PC-3 (cell line): ENCODE measurements at regions not wholly inside any gene's neighbourhood (a gene's known extent, or its start where the extent isn't known, plus 50 kb on each side); places are given as distances from the start of the nearest gene placed in this dataset.

Experiments used
- ATAC-seq: fragments of 200-7000 bp; cut with Tn5 transposase; 2 replicates; pipeline ENCODE4 v1.9.1; 2020; ENCODE audit warnings: mild to moderate bottlenecking, moderate library complexity
- BruUV-seq: library from RNA; stranded (reverse); fragments of 400-500 nt; replicated peaks from 2 replicates; lab custom pipeline; 2021; lab: Mats Ljungman, UMichigan
- CTCF ChIA-PET: fragments of 300-600 bp; sonication (Branson Sonifier 250); formaldehyde crosslinking; loops from one replicate; lab custom pipeline; 2022; ENCODE audit warnings: antibody characterized with exemption; lab: Charles Lee
- POLR2A ChIA-PET: fragments of 300-600 bp; sonication (Branson Sonifier 250); formaldehyde crosslinking; loops from one replicate; lab custom pipeline; 2022; ENCODE audit warnings: antibody characterized with exemption; ENCODE audit not compliant: unreplicated experiment; lab: Charles Lee
- DNase-seq: peaks from one replicate; pipeline ENCODE4 v3.0.0-alpha.2; 2015
- H2AFZ ChIP-seq: fragments of 300-600 bp; sonication (generic); 2 replicates; pipeline ENCODE4 v1.6.0; 2016; ENCODE audit warnings: antibody characterized with exemption, low read length
- H3F3A ChIP-seq: fragments of 300-600 bp; sonication (generic); one replicate; pipeline ENCODE4 v1.6.0; 2017; ENCODE audit warnings: antibody characterized with exemption, low read length, control low read depth, mild to moderate bottlenecking; ENCODE audit not compliant: unreplicated experiment
- H3K27ac ChIP-seq: fragments of 300-600 bp; sonication (generic); 2 replicates; pipeline ENCODE4 v1.5.1; 2016; ENCODE audit warnings: mild to moderate bottlenecking, low read length
- H3K27me3 ChIP-seq: fragments of 300-600 bp; sonication (generic); 2 replicates; pipeline ENCODE4 v1.6.1; 2016; ENCODE audit warnings: low read length, mixed read lengths
- H3K36me3 ChIP-seq: fragments of 300-600 bp; sonication (generic); 2 replicates; pipeline ENCODE4 v1.6.1; 2016; ENCODE audit warnings: low read depth, mixed run types, low read length, mixed read lengths
- H3K4me1 ChIP-seq: fragments of 300-600 bp; sonication (generic); 2 replicates; pipeline ENCODE4 v1.5.1; 2016; ENCODE audit warnings: low read length; ENCODE audit not compliant: insufficient read depth
- H3K4me2 ChIP-seq: fragments of 300-600 bp; sonication (generic); 2 replicates; pipeline ENCODE4 v1.6.0; 2016; ENCODE audit warnings: low read length
- H3K4me3 ChIP-seq: fragments of 300-600 bp; sonication (generic); 2 replicates; pipeline ENCODE4 v1.5.1; 2016; ENCODE audit warnings: mild to moderate bottlenecking, low read length, mixed read lengths
- H3K79me2 ChIP-seq: fragments of 300-600 bp; sonication (generic); 2 replicates; pipeline ENCODE4 v1.6.1; 2017; ENCODE audit warnings: low read length, mixed read lengths
- H3K9ac ChIP-seq: fragments of 300-600 bp; sonication (generic); 2 replicates; pipeline ENCODE4 v1.6.0; 2016; ENCODE audit warnings: mild to moderate bottlenecking, low read length
- H3K9me2 ChIP-seq: fragments of 300-600 bp; sonication (generic); replicated peaks from 2 replicates; pipeline ENCODE4 v1.6.1; 2016; ENCODE audit warnings: mixed run types, low read length, mixed read lengths
- H3K9me3 ChIP-seq: fragments of 300-600 bp; sonication (generic); 2 replicates; pipeline ENCODE4 v1.6.1; 2016; ENCODE audit warnings: low read length, mixed read lengths
- H4K20me1 ChIP-seq: fragments of 300-600 bp; sonication (generic); 2 replicates; pipeline ENCODE4 v1.6.1; 2016; ENCODE audit warnings: low read length, mixed read lengths
- EZH2 ChIP-seq: fragments of 300-600 bp; sonication (generic); IDR thresholded peaks from one replicate; pipeline ENCODE4 v1.6.1; 2017; ENCODE audit warnings: antibody characterized with exemption, mild to moderate bottlenecking, low read length; ENCODE audit not compliant: unreplicated experiment
- EZH2phosphoT487 ChIP-seq: fragments of 300-600 bp; sonication (generic); IDR thresholded peaks from 2 replicates; pipeline ENCODE4 v1.6.1; 2018; ENCODE audit warnings: mild to moderate bottlenecking, antibody characterized with exemption, low read length, borderline replicate concordance
- intact Hi-C: fragments of 100-400 bp; cut with micrococcal nuclease; formaldehyde crosslinking; loops from 2 replicates; pipeline ENCODE4 v1.9.0; 2023
- TF ChIP-seq, protein P1 (sequence below): fragments of 300-600 bp; sonication (generic); conservative IDR thresholded peaks from 2 replicates; pipeline ENCODE4 v1.5.1; 2017; ENCODE audit warnings: antibody characterized with exemption, low read depth, mild to moderate bottlenecking, low read length

DNA sequence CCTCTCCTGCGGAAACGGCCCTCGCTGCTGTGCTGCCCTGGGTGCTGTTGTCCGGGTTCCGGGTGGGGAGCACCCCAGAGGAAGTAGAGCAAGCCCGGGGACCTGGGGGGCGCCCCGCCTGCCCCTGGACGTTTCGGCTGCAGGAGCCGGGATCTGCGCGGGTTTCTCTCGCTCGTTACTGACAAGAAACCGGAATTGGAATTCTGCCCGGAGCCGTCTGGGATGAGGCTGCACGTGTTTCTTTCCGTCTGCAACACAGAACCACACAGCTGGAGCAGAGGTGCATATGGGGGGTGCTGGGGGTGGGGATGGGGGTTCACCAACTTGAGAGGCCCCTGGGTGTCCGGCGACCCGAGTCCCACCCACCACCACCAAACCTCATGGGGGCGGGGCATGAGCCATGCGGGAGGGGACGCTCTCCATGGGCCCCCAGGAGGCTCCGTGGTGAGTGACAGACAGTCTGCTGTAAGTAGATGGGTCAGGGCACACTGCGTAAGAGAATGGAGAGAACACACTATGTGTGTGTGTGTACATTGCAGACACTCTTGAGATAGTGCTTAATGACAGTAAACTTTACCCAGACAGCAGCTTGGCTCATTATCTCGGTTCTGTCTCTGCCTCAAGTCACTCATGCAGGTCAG, 261.4 kb upstream of the C1orf174 start:
- Histone ChIP-seq H3K9me3 (no peaks in the 10 kb centered on the region), H3K79me2 (no peaks in the 10 kb centered on the region), H2AFZ (no peak overlapping the region), H3K27me3 (peaks cover 89% of the 10 kb centered on the region), H3K4me2 (no peak overlapping the region), H3K36me3 (no peaks in the 10 kb centered on the region), H3F3A (no peaks in the 10 kb centered on the region), H4K20me1 (no peaks in the 10 kb centered on the region), H3K9ac (no peak overlapping the region), H3K4me1 (no peaks in the 10 kb centered on the region), H3K9me2 (no peaks in the 10 kb centered on the region), H3K4me3 (no peak overlapping the region), H3K27ac (no peak overlapping the region)
- ChIA-PET POLR2A (no interaction called here), CTCF (no interaction called here)
- intact Hi-C loops, result no loop called here
- DNase-seq (no peak), ATAC-seq (no peak)
- no TSS peak for BruUV-seq
- TF ChIP-seq, protein P1, sequence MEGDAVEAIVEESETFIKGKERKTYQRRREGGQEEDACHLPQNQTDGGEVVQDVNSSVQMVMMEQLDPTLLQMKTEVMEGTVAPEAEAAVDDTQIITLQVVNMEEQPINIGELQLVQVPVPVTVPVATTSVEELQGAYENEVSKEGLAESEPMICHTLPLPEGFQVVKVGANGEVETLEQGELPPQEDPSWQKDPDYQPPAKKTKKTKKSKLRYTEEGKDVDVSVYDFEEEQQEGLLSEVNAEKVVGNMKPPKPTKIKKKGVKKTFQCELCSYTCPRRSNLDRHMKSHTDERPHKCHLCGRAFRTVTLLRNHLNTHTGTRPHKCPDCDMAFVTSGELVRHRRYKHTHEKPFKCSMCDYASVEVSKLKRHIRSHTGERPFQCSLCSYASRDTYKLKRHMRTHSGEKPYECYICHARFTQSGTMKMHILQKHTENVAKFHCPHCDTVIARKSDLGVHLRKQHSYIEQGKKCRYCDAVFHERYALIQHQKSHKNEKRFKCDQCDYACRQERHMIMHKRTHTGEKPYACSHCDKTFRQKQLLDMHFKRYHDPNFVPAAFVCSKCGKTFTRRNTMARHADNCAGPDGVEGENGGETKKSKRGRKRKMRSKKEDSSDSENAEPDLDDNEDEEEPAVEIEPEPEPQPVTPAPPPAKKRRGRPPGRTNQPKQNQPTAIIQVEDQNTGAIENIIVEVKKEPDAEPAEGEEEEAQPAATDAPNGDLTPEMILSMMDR, result no peak
- TF ChIP-seq EZH2 (no peak), EZH2phosphoT487 (no peak)

DNA sequence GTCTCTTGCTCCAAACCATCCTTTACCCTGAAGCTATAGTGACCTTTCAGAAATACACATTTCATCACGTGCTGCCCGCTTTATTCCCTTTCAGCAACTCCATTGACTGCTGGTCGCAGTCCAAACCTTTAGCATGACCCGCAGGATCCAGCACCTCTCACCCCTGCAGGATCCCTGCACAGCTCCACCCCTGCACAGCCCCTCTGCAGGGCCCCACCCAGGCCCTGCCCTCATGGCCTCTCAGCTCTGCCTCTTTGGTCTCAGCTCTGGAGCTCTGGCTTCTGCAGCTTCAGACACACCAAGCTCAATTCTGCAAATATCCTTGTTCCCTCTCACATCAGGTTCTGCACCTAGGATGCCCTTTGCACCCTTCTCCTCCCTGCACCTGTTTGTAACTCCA, 264.9 kb upstream of the C1orf174 start:
- ChIA-PET POLR2A (no interaction called here), CTCF (no interaction called here)
- Histone ChIP-seq H3K4me1 (no peaks in the 10 kb centered on the region), H3K27ac (no peak overlapping the region), H3K9me3 (no peaks in the 10 kb centered on the region), H3F3A (no peaks in the 10 kb centered on the region), H3K9ac (no peak overlapping the region), H3K79me2 (no peaks in the 10 kb centered on the region), H3K36me3 (no peaks in the 10 kb centered on the region), H3K4me2 (no peak overlapping the region), H2AFZ (no peak overlapping the region), H4K20me1 (no peaks in the 10 kb centered on the region), H3K9me2 (no peaks in the 10 kb centered on the region), H3K27me3 (peaks cover 89% of the 10 kb centered on the region), H3K4me3 (no peak overlapping the region)
- DNase-seq, result no peak
- intact Hi-C loops, result no loop called here
- no TSS peak for BruUV-seq
- ATAC-seq, result no peak
- TF ChIP-seq EZH2phosphoT487, result no peak
- TF ChIP-seq, protein P1, result no peak
- no peak for TF ChIP-seq EZH2

DNA sequence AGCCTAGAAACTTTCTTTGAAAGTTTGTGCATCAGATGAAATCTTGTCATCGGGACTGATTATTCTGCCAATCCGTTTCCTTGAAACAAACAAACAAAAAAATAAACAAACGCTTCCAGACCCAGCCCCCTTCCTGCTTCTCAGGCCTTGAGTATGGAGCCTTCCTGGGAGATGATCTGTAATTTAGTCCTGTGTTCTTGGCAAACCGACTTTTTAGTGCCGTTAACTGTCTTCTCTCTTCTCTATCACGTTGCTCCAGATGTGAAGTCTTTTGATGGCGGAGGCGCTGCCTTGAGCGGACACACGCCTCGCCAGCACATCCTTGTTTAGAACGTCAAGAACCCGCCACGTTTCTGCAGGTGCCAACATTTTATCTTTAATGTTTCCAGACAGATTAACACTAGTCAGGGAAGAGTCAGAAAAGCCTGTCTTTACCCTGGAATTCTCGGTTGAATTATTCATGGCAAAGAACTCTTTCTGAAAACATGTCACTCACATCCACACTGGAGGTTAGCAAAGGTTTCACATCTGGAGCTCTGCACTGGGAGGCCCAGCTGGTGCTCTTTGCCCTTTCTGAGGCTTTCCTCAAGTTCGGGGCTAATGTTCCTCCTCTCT, 265.7 kb upstream of the C1orf174 start:
- intact Hi-C loops, result no loop called here

More for the DNA sequence above, 265.7 kb upstream of the C1orf174 start:
- ChIA-PET POLR2A (no interaction called here), CTCF (no interaction called here)
- DNase-seq (no peak), ATAC-seq (no peak)
- H3K4me3 ChIP-seq, result no peak overlapping the region
- H2AFZ ChIP-seq, result no peak overlapping the region
- no peaks in the 10 kb centered on the region for H3K4me1 ChIP-seq
- no peaks in the 10 kb centered on the region for H4K20me1 ChIP-seq
- no TSS peak for BruUV-seq
- no peaks in the 10 kb centered on the region for H3K36me3 ChIP-seq
- TF ChIP-seq, protein P1, result no peak
- no peak for TF ChIP-seq EZH2
- TF ChIP-seq EZH2phosphoT487, result no peak
- no peaks in the 10 kb centered on the region for H3F3A ChIP-seq
- no peaks in the 10 kb centered on the region for H3K9me2 ChIP-seq
- no peaks in the 10 kb centered on the region for H3K79me2 ChIP-seq
- H3K9me3 ChIP-seq, result no peaks in the 10 kb centered on the region
- H3K27ac ChIP-seq, result no peak overlapping the region
- H3K4me2 ChIP-seq, result no peak overlapping the region
- peaks cover 89% of the 10 kb centered on the region for H3K27me3 ChIP-seq
- no peak overlapping the region for H3K9ac ChIP-seq
